ENCODE measurements at regions not wholly inside any gene's neighbourhood (a gene's known extent, or its start where the extent isn't known, plus 50 kb on each side); places are given as distances from the start of the nearest gene placed in this dataset.

- H3K27ac ChIP-seq, result no peak overlapping the region
- no peak for ATAC-seq
- TF ChIP-seq EP300 (IDR thresholded peaks at IDR 0.05), result no peak
- TF ChIP-seq CTCF (IDR thresholded peaks at IDR 0.05), result no peak
- no peak for TF ChIP-seq POLR2A (IDR thresholded peaks at IDR 0.05)
- TF ChIP-seq POLR2AphosphoS5 (IDR thresholded peaks at IDR 0.05), result no peak
- peaks cover 0 to 13% (median 0%) of the 10 kb centered on the region in 3 donors for H3K9me3 ChIP-seq
- 93% methylated on average over 4 of the region's 11 CpGs; no CpG with 5 or more reads in 1 of the 2 donors for WGBS, 2 donors (ENCODE audit: low coverage in 1 of 2)
- H3K27me3 ChIP-seq, result peaks cover 34% of the 10 kb centered on the region
- no peak overlapping the region for H3K4me3 ChIP-seq
- H3K4me1 ChIP-seq, result peaks cover 0 to 17% (median 8%) of the 10 kb centered on the region in 3 donors
- no peaks in the 10 kb centered on the region for H3K36me3 ChIP-seq
Measured at GRCh38 chr16:88301431-88301830, 81.3 kb upstream of the ZNF469 start.

GRCh38 chr16:88301886-88302285, 80.9 kb upstream of the ZNF469 start:
- Histone ChIP-seq H3K9me3 (peaks cover 0 to 13% (median 0%) of the 10 kb centered on the region in 3 donors), H3K36me3 (no peaks in the 10 kb centered on the region), H3K4me1 (peaks cover 0 to 17% (median 8%) of the 10 kb centered on the region in 3 donors), H3K4me3 (no peak overlapping the region), H3K27me3 (peaks cover 34% of the 10 kb centered on the region), H3K27ac (no peak overlapping the region)
- TF ChIP-seq POLR2AphosphoS5 (IDR thresholded peaks at IDR 0.05), result no peak
- no peak for TF ChIP-seq CTCF (IDR thresholded peaks at IDR 0.05)
- TF ChIP-seq EP300 (IDR thresholded peaks at IDR 0.05), result no peak
- TF ChIP-seq POLR2A (IDR thresholded peaks at IDR 0.05), result no peak
- 83 to 87% methylated on average over 9 of the region's 12 CpGs for WGBS, 2 donors (ENCODE audit: low coverage in 1 of 2)
- ATAC-seq, result no peak

- TF ChIP-seq POLR2AphosphoS5 (IDR thresholded peaks at IDR 0.05) (no peak), POLR2A (IDR thresholded peaks at IDR 0.05) (no peak), EP300 (IDR thresholded peaks at IDR 0.05) (no peak), CTCF (IDR thresholded peaks at IDR 0.05) (no peak)
- 83% methylated on average over 5 of the region's 6 CpGs; no CpG with 5 or more reads in 1 of the 2 donors for WGBS, 2 donors (ENCODE audit: low coverage in 1 of 2)
Measured at GRCh38 chr16:88302666-88303065, 80.1 kb upstream of the ZNF469 start.

GRCh38 chr16:88303405-88303804, 79.4 kb upstream of the ZNF469 start:
- peak overlapping the region in 2 of 4 donors; percentile 67 to 68 for H3K27ac ChIP-seq
- H3K9me3 ChIP-seq, result peaks cover 0 to 13% (median 0%) of the 10 kb centered on the region in 3 donors
- no peak overlapping the region for H3K4me3 ChIP-seq
- H3K36me3 ChIP-seq, result no peaks in the 10 kb centered on the region
- no peak for TF ChIP-seq CTCF (IDR thresholded peaks at IDR 0.05)
- TF ChIP-seq EP300 (IDR thresholded peaks at IDR 0.05), result no peak
- no peak for TF ChIP-seq POLR2A (IDR thresholded peaks at IDR 0.05)
- TF ChIP-seq POLR2AphosphoS5 (IDR thresholded peaks at IDR 0.05), result no peak
- peaks cover 22% of the 10 kb centered on the region for H3K27me3 ChIP-seq
- ATAC-seq, result no peak
- peaks cover 0 to 17% (median 8%) of the 10 kb centered on the region in 3 donors for H3K4me1 ChIP-seq
- WGBS, 2 donors (ENCODE audit: low coverage in 1 of 2), result 85 to 100% methylated on average over 3 to 4 of the region's 6 CpGs

More at GRCh38 chr16:88302666-88303065, 80.1 kb upstream of the ZNF469 start:
- no peaks in the 10 kb centered on the region for H3K36me3 ChIP-seq
- H3K27ac ChIP-seq, result no peak overlapping the region
- H3K27me3 ChIP-seq, result peaks cover 27% of the 10 kb centered on the region
- peaks cover 0 to 13% (median 0%) of the 10 kb centered on the region in 3 donors for H3K9me3 ChIP-seq
- ATAC-seq, result no peak
- H3K4me3 ChIP-seq, result no peak overlapping the region
- H3K4me1 ChIP-seq, result peaks cover 0 to 17% (median 8%) of the 10 kb centered on the region in 3 donors
